ENCODE measurements at regions not wholly inside any gene's neighbourhood (a gene's known extent, or its start where the extent isn't known, plus 50 kb on each side); places are given as distances from the start of the nearest gene placed in this dataset.

DNA sequence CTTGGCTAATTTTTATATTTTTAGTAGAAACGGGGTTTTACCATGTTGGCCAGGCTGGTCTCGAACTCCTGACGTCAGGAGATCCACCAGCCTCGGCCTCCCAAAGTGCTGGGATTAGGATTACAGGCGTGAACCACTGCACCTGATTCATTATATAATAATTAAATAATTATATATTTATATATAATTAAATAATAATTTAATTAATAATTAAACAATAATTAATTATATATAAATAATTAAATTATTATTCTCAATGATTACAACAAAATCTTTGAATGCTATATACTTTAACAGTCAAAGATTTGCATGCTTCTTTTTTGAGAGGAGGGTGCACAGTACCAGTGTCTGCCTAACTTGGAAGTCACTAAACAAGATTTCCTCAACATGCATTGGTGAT, 872.3 kb downstream of the EFNB2 start:
- Histone ChIP-seq H3K27me3 (ENCODE audit: control insufficient read depth, insufficient read depth, low read length) (no peaks in the 10 kb centered on the region), H3K36me3 (ENCODE audit: control insufficient read depth, insufficient read depth, low read length) (no peaks in the 10 kb centered on the region), H3K4me3 (ENCODE audit: low read depth, low read length) (no peak overlapping the region)
- TF ChIP-seq, protein P1, sequence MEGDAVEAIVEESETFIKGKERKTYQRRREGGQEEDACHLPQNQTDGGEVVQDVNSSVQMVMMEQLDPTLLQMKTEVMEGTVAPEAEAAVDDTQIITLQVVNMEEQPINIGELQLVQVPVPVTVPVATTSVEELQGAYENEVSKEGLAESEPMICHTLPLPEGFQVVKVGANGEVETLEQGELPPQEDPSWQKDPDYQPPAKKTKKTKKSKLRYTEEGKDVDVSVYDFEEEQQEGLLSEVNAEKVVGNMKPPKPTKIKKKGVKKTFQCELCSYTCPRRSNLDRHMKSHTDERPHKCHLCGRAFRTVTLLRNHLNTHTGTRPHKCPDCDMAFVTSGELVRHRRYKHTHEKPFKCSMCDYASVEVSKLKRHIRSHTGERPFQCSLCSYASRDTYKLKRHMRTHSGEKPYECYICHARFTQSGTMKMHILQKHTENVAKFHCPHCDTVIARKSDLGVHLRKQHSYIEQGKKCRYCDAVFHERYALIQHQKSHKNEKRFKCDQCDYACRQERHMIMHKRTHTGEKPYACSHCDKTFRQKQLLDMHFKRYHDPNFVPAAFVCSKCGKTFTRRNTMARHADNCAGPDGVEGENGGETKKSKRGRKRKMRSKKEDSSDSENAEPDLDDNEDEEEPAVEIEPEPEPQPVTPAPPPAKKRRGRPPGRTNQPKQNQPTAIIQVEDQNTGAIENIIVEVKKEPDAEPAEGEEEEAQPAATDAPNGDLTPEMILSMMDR (IDR thresholded peaks at IDR 0.05; ENCODE audit: insufficient read depth, low read length, severe bottlenecking) = no peak
- no peak for DNase-seq (ENCODE audit: low read depth)
- no peak for FAIRE-seq

- TF ChIP-seq, protein P1 (IDR thresholded peaks at IDR 0.05; ENCODE audit: insufficient read depth, low read length, severe bottlenecking) = no peak
- DNase-seq (ENCODE audit: low read depth) (no peak), FAIRE-seq (no peak)
- H3K36me3 ChIP-seq (ENCODE audit: control insufficient read depth, insufficient read depth, low read length) = no peaks in the 10 kb centered on the region
- no peaks in the 10 kb centered on the region for H3K27me3 ChIP-seq (ENCODE audit: control insufficient read depth, insufficient read depth, low read length)
- no peak overlapping the region for H3K4me3 ChIP-seq (ENCODE audit: low read depth, low read length)
These were observed 874.9 kb downstream of the EFNB2 start for GRCh38 chr13:105660561-105660960.

DNA sequence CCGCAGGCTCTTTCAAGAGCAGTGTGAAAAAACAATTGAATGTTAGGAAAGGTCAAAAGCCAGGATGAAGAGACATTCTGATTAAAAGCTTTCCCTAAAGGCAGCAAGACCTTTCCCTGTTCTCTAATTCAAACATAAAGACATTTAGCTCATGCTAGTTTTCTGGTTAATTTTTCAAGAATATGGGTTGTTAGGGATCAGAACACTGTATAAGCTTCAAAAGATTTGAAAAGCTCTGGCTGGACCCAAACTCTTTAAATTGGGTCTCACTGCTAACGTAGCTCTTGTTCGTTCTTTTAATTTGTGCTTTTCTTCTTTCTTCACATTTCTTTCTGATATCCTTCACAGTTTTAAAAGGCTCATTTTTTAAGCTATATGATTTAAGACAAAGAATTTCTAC, 877.0 kb downstream of the EFNB2 start:
- TF ChIP-seq, protein P1 (IDR thresholded peaks at IDR 0.05; ENCODE audit: insufficient read depth, low read length, severe bottlenecking) = no peak

DNA sequence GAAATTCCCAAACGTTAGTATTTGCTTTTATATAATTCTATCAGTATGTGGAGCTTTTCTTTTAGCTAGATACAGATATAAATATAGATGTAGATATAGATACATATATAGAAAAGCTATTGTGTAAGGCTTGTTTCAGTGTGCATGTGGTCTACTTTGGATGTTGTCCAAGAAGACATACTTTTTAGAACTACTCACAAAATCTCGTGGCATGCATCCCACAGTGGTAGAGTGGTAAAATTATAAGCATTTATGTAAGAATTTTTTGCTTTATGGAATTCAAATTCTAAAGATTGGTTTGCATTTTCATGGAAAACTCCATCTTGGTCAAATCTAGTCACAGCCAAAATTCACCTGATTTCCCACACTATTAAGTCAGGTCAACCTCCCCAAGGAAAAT, 880.4 kb downstream of the EFNB2 start:
- TF ChIP-seq, protein P1 (IDR thresholded peaks at IDR 0.05; ENCODE audit: insufficient read depth, low read length, severe bottlenecking) = no peak
- no peak overlapping the region for H3K4me3 ChIP-seq (ENCODE audit: low read depth, low read length)
- no peak for FAIRE-seq
- DNase-seq (ENCODE audit: low read depth) = peak; percentile 76
- no peaks in the 10 kb centered on the region for H3K27me3 ChIP-seq (ENCODE audit: control insufficient read depth, insufficient read depth, low read length)
- H3K36me3 ChIP-seq (ENCODE audit: control insufficient read depth, insufficient read depth, low read length) = no peaks in the 10 kb centered on the region

More for the DNA sequence above, 877.0 kb downstream of the EFNB2 start:
- H3K27me3 ChIP-seq (ENCODE audit: control insufficient read depth, insufficient read depth, low read length) = no peaks in the 10 kb centered on the region
- no peak overlapping the region for H3K4me3 ChIP-seq (ENCODE audit: low read depth, low read length)
- FAIRE-seq (no peak), DNase-seq (ENCODE audit: low read depth) (no peak)
- H3K36me3 ChIP-seq (ENCODE audit: control insufficient read depth, insufficient read depth, low read length) = no peaks in the 10 kb centered on the region

DNA sequence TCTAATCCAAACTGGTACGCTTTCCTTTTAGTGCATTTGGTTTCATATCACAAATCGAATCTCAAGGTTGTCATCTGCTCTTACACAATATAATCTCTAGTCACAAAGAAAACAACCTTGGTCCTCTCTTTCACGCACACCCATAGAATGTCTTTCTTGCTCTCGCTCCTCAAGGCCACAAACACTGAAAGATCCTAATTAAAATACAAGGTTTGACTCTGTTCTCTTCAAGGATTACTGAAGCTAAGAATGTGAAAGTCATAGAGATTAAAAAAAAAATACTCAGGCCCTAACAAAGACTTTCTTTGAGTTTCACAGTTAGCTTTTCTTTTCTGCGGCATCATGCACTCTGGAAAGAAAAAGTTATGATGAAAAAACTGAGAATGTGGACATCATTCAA, 891.5 kb downstream of the EFNB2 start:
- H3K4me3 ChIP-seq (ENCODE audit: low read depth, low read length) = no peak overlapping the region
- TF ChIP-seq, protein P1 (IDR thresholded peaks at IDR 0.05; ENCODE audit: insufficient read depth, low read length, severe bottlenecking) = no peak
- no peaks in the 10 kb centered on the region for H3K36me3 ChIP-seq (ENCODE audit: control insufficient read depth, insufficient read depth, low read length)
- DNase-seq (ENCODE audit: low read depth) (no peak), FAIRE-seq (no peak)
- H3K27me3 ChIP-seq (ENCODE audit: control insufficient read depth, insufficient read depth, low read length) = no peaks in the 10 kb centered on the region

- Histone ChIP-seq H3K27me3 (ENCODE audit: control insufficient read depth, insufficient read depth, low read length) (no peaks in the 10 kb centered on the region), H3K36me3 (ENCODE audit: control insufficient read depth, insufficient read depth, low read length) (no peaks in the 10 kb centered on the region), H3K4me3 (ENCODE audit: low read depth, low read length) (no peak overlapping the region)
- FAIRE-seq (peak; percentile 32), DNase-seq (ENCODE audit: low read depth) (peak; percentile 38)
- TF ChIP-seq, protein P1 (IDR thresholded peaks at IDR 0.05; ENCODE audit: insufficient read depth, low read length, severe bottlenecking) = no peak
These were observed 892.9 kb downstream of the EFNB2 start for GRCh38 chr13:105642511-105642958.
